Fibroblast of skin of abdomen (primary cell): ENCODE measurements at regions not wholly inside any gene's neighbourhood (a gene's known extent, or its start where the extent isn't known, plus 50 kb on each side); places are given as distances from the start of the nearest gene placed in this dataset.
"Not testable (repeated sequence)": the region's sequence is repeated elsewhere in the genome, so short reads cannot be mapped to it uniquely, and the experiment has no call there.

Source experiments
- DNase-seq: peaks from one replicate; pipeline ENCODE4 v3.0.0-alpha.2; 2013

- DNase-seq = not testable (repeated sequence)
Observed at GRCh38 chr15:77861997-77862635, 215.4 kb downstream of the TBC1D2B start.

GRCh38 chr15:77860071-77860691, 217.3 kb downstream of the TBC1D2B start:
- DNase-seq = no peak

- DNase-seq = no peak
Observed at GRCh38 chr15:77859491-77860060, 217.9 kb downstream of the TBC1D2B start.

GRCh38 chr15:77858792-77859490, 218.6 kb downstream of the TBC1D2B start:
- DNase-seq = no peak

GRCh38 chr15:77857419-77857818, 220.1 kb downstream of the TBC1D2B start:
- DNase-seq = no peak

GRCh38 chr15:77856705-77857346, 220.7 kb downstream of the TBC1D2B start:
- DNase-seq = no peak

- DNase-seq = no peak
Observed at GRCh38 chr15:77855871-77856270, 221.6 kb downstream of the TBC1D2B start.

GRCh38 chr15:77854980-77855379, 222.3 kb upstream of the LINGO1 start:
- DNase-seq = no peak

- no peak for DNase-seq
Observed at GRCh38 chr15:77853910-77854309, 221.2 kb upstream of the LINGO1 start.

- DNase-seq = no peak
Observed at GRCh38 chr15:77853008-77853328, 220.3 kb upstream of the LINGO1 start.

- DNase-seq = no peak
Observed at GRCh38 chr15:77852241-77853007, 219.7 kb upstream of the LINGO1 start.

GRCh38 chr15:77851691-77852090, 219.0 kb upstream of the LINGO1 start:
- DNase-seq = no peak

- DNase-seq = no peak
Observed at GRCh38 chr15:77851086-77851485, 218.4 kb upstream of the LINGO1 start.

- DNase-seq = no peak
Observed at GRCh38 chr15:77846986-77847385, 214.3 kb upstream of the LINGO1 start.

- no peak for DNase-seq
Observed at GRCh38 chr15:77846360-77846759, 213.6 kb upstream of the LINGO1 start.

- DNase-seq = no peak
Observed at GRCh38 chr15:77844798-77845446, 212.2 kb upstream of the LINGO1 start.

GRCh38 chr15:77843546-77843945, 210.8 kb upstream of the LINGO1 start:
- no peak for DNase-seq

- peak; percentile 72 for DNase-seq
Observed at GRCh38 chr15:77840991-77841775, 208.5 kb upstream of the LINGO1 start.

- DNase-seq = no peak
Observed at GRCh38 chr15:77839970-77840905, 207.5 kb upstream of the LINGO1 start.

GRCh38 chr15:77839456-77839855, 206.7 kb upstream of the LINGO1 start:
- DNase-seq = no peak
